CD4-positive, alpha-beta T cell treated with Interferon alpha-2 for 1 hour (primary cell): ENCODE measurements at regions not wholly inside any gene's neighbourhood (a gene's known extent, or its start where the extent isn't known, plus 50 kb on each side); places are given as distances from the start of the nearest gene placed in this dataset.

ENCODE experiments used
- DNase-seq, 2 donors: peaks; one replicate each; pipeline ENCODE4 v3.0.0-alpha.2; 2020 to 2022

- no peak for DNase-seq
Measured at GRCh38 chr3:40705663-40706062, 180.9 kb downstream of the ZNF621 start.

GRCh38 chr3:40713306-40713705 is 188.5 kb downstream of the ZNF621 start:
- no peak for DNase-seq

- peak in 1 of 2 donors; percentile 8 for DNase-seq
Measured at GRCh38 chr3:40713795-40714194, 189.0 kb downstream of the ZNF621 start.

GRCh38 chr3:40714771-40715345 is 190.1 kb downstream of the ZNF621 start:
- no peak for DNase-seq

- DNase-seq: no peak
Measured at GRCh38 chr3:40715551-40715950, 190.8 kb downstream of the ZNF621 start.

GRCh38 chr3:40717471-40717870 is 192.7 kb downstream of the ZNF621 start:
- DNase-seq: no peak

- no peak for DNase-seq
Measured at GRCh38 chr3:40718209-40718608, 193.4 kb downstream of the ZNF621 start.

- DNase-seq: no peak
Measured at GRCh38 chr3:40718681-40719080, 193.9 kb downstream of the ZNF621 start.

- DNase-seq: no peak
Measured at GRCh38 chr3:40719660-40720287, 195.0 kb downstream of the ZNF621 start.

GRCh38 chr3:40720341-40720740 is 195.6 kb downstream of the ZNF621 start:
- DNase-seq: no peak

- no peak for DNase-seq
Measured at GRCh38 chr3:40720863-40721262, 196.1 kb downstream of the ZNF621 start.

- DNase-seq: no peak
Measured at GRCh38 chr3:40723083-40723660, 198.4 kb downstream of the ZNF621 start.

GRCh38 chr3:40725031-40725430 is 200.3 kb downstream of the ZNF621 start:
- no peak for DNase-seq

- no peak for DNase-seq
Measured at GRCh38 chr3:40731445-40731844, 206.7 kb downstream of the ZNF621 start.

GRCh38 chr3:40736943-40737342 is 212.2 kb downstream of the ZNF621 start:
- DNase-seq: no peak

GRCh38 chr3:40737343-40737742 is 212.6 kb downstream of the ZNF621 start:
- no peak for DNase-seq

- DNase-seq: no peak
Measured at GRCh38 chr3:40739971-40740370, 215.2 kb downstream of the ZNF621 start.

GRCh38 chr3:40741729-40742128 is 217.0 kb downstream of the ZNF621 start:
- DNase-seq: no peak

- DNase-seq: no peak
Measured at GRCh38 chr3:40745381-40746106, 220.8 kb downstream of the ZNF621 start.

GRCh38 chr3:40751666-40752065 is 226.9 kb downstream of the ZNF621 start:
- no peak for DNase-seq

GRCh38 chr3:40752492-40752891 is 227.7 kb downstream of the ZNF621 start:
- no peak for DNase-seq

- no peak for DNase-seq
Measured at GRCh38 chr3:40753291-40753770, 228.6 kb downstream of the ZNF621 start.

GRCh38 chr3:40753951-40754350 is 229.2 kb downstream of the ZNF621 start:
- no peak for DNase-seq

GRCh38 chr3:40754994-40755393 is 230.2 kb downstream of the ZNF621 start:
- no peak for DNase-seq
